ENCODE measurements at regions not wholly inside any gene's neighbourhood (a gene's known extent, or its start where the extent isn't known, plus 50 kb on each side); places are given as distances from the start of the nearest gene placed in this dataset.
"Not testable (repeated sequence)": the region's sequence is repeated elsewhere in the genome, so short reads cannot be mapped to it uniquely, and the experiment has no call there.

- no peaks in the 10 kb centered on the region for H3K4me1 ChIP-seq
- H3K27me3 ChIP-seq (ENCODE audit: low read depth): no peaks in the 10 kb centered on the region
- DNase-seq: no peak
- intact Hi-C loops (cut with DNase I): no loop called here
- ATAC-seq: no peak
- H3K27ac ChIP-seq: no peak overlapping the region
- no peaks in the 10 kb centered on the region for H3K36me3 ChIP-seq
- no peak for TF ChIP-seq CTCF (IDR thresholded peaks at IDR 0.05)
- no peak overlapping the region for H3K4me3 ChIP-seq
- no peaks in the 10 kb centered on the region for H3K9me3 ChIP-seq
Observed at GRCh38 chr5:136749016-136749415, 383.7 kb upstream of the TRPC7 start.

GRCh38 chr5:136743052-136743451, 377.7 kb upstream of the TRPC7 start:
- intact Hi-C loops (cut with DNase I): no loop called here
- Histone ChIP-seq H3K27me3 (ENCODE audit: low read depth) (no peaks in the 10 kb centered on the region), H3K9me3 (no peaks in the 10 kb centered on the region), H3K27ac (no peak overlapping the region), H3K4me1 (no peaks in the 10 kb centered on the region), H3K36me3 (no peaks in the 10 kb centered on the region), H3K4me3 (no peak overlapping the region)
- ATAC-seq (no peak), DNase-seq (no peak)
- no peak for TF ChIP-seq CTCF (IDR thresholded peaks at IDR 0.05)

GRCh38 chr5:136740228-136740627, 374.9 kb upstream of the TRPC7 start:
- Histone ChIP-seq H3K27ac (no peak overlapping the region), H3K4me1 (no peaks in the 10 kb centered on the region), H3K9me3 (no peaks in the 10 kb centered on the region), H3K4me3 (no peak overlapping the region), H3K27me3 (ENCODE audit: low read depth) (no peaks in the 10 kb centered on the region), H3K36me3 (no peaks in the 10 kb centered on the region)
- intact Hi-C loops (cut with DNase I): no loop called here
- no peak for DNase-seq
- TF ChIP-seq CTCF (IDR thresholded peaks at IDR 0.05): no peak
- no peak for ATAC-seq

- not testable (repeated sequence) for ATAC-seq, H3K9me3 ChIP-seq
Observed at GRCh38 chr5:136739271-136739670, 373.9 kb upstream of the TRPC7 start.

GRCh38 chr5:136738829-136739228, 373.5 kb upstream of the TRPC7 start:
- H3K4me1 ChIP-seq: no peaks in the 10 kb centered on the region
- H3K36me3 ChIP-seq: no peaks in the 10 kb centered on the region
- intact Hi-C loops (cut with DNase I): no loop called here
- no peak for DNase-seq
- H3K9me3 ChIP-seq: no peaks in the 10 kb centered on the region
- no peak overlapping the region for H3K4me3 ChIP-seq
- H3K27me3 ChIP-seq (ENCODE audit: low read depth): no peaks in the 10 kb centered on the region
- H3K27ac ChIP-seq: no peak overlapping the region
- ATAC-seq: no peak
- TF ChIP-seq CTCF (IDR thresholded peaks at IDR 0.05): no peak

More at GRCh38 chr5:136739271-136739670, 373.9 kb upstream of the TRPC7 start:
- H3K4me1 ChIP-seq; H3K27me3 ChIP-seq (ENCODE audit: low read depth); DNase-seq; H3K27ac ChIP-seq; intact Hi-C loops (cut with DNase I); H3K4me3 ChIP-seq; H3K36me3 ChIP-seq: not testable (repeated sequence)

- ATAC-seq (no peak), DNase-seq (no peak)
- Histone ChIP-seq H3K36me3 (no peaks in the 10 kb centered on the region), H3K9me3 (no peaks in the 10 kb centered on the region), H3K4me1 (no peaks in the 10 kb centered on the region), H3K27me3 (ENCODE audit: low read depth) (no peaks in the 10 kb centered on the region), H3K27ac (no peak overlapping the region), H3K4me3 (no peak overlapping the region)
- no peak for TF ChIP-seq CTCF (IDR thresholded peaks at IDR 0.05)
- intact Hi-C loops (cut with DNase I): no loop called here
Observed at GRCh38 chr5:136736021-136736420, 370.7 kb upstream of the TRPC7 start.

GRCh38 chr5:136735611-136736010, 370.3 kb upstream of the TRPC7 start:
- H3K27me3 ChIP-seq (ENCODE audit: low read depth); H3K4me3 ChIP-seq; H3K27ac ChIP-seq; intact Hi-C loops (cut with DNase I); DNase-seq; H3K4me1 ChIP-seq; H3K9me3 ChIP-seq; ATAC-seq; H3K36me3 ChIP-seq: not testable (repeated sequence)
